Gastrocnemius medialis (tissue), 4 donors: ENCODE measurements at regions not wholly inside any gene's neighbourhood (a gene's known extent, or its start where the extent isn't known, plus 50 kb on each side); places are given as distances from the start of the nearest gene placed in this dataset.

ENCODE experiments used
- POLR2A ChIP-seq, 2 donors: fragments of 450-650 bp; IDR thresholded peaks; one replicate each; pipeline ENCODE4 v1.6.1; 2017; ENCODE audit warnings: antibody characterized with exemption in 2 of 2, mild to moderate bottlenecking in 2 of 2, moderate library complexity in 2 of 2
- TF ChIP-seq, protein P1 (sequence below), 5 experiments: fragments of 450-650 bp in 3 of 5; fragments of 200-600 bp in 2 of 5; sonication (generic) in 2 of 5; IDR thresholded peaks in 4 of 5; conservative IDR thresholded peaks in 1 of 5; 1 replicate in 4 of 5; 2 replicates in 1 of 5; pipeline ENCODE4 v1.5.1; 2016 to 2019; ENCODE audit warnings: antibody characterized with exemption in 5 of 5, mild to moderate bottlenecking in 3 of 5, moderate library complexity in 3 of 5

DNA sequence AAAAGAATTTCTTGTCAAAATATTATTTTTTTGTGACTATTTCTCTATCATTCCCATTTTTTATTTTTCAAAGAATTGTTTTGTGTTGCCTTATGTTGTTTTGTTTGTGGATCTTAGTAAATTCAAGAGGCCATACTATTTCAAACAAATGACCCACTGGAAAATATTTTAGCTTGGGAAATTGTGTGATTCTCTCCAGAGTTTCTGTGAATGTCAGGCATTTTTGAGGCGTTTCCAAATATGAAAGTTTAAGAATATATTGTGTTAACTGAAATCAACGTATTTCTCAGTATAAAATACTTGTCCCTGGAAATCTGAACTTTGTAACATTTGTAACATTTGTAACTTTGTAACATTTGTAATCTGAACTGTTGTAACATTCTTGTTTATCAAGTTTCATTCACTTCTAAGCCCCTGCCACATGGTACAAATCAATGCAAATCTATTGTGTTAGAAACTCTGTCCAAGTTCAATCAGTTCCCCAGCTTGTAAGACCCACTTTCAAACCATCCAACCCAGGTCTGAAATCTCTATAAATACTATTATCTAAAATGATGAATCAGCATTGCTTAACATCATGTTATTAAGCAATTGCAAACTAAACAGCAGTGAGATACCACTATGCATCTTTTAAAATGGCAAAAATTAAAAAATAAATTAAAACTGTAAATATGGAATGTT, 465.4 kb upstream of the GRID2 start:
- TF ChIP-seq, protein P1, sequence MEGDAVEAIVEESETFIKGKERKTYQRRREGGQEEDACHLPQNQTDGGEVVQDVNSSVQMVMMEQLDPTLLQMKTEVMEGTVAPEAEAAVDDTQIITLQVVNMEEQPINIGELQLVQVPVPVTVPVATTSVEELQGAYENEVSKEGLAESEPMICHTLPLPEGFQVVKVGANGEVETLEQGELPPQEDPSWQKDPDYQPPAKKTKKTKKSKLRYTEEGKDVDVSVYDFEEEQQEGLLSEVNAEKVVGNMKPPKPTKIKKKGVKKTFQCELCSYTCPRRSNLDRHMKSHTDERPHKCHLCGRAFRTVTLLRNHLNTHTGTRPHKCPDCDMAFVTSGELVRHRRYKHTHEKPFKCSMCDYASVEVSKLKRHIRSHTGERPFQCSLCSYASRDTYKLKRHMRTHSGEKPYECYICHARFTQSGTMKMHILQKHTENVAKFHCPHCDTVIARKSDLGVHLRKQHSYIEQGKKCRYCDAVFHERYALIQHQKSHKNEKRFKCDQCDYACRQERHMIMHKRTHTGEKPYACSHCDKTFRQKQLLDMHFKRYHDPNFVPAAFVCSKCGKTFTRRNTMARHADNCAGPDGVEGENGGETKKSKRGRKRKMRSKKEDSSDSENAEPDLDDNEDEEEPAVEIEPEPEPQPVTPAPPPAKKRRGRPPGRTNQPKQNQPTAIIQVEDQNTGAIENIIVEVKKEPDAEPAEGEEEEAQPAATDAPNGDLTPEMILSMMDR (IDR thresholded peaks at IDR 0.05 in 4 of 5, conservative IDR thresholded peaks at IDR 0.05 in 1 of 5): no peak
- no peak for TF ChIP-seq POLR2A (IDR thresholded peaks at IDR 0.05)
